DOHH2 (cell line): ENCODE measurements at regions not wholly inside any gene's neighbourhood (a gene's known extent, or its start where the extent isn't known, plus 50 kb on each side); places are given as distances from the start of the nearest gene placed in this dataset.

Source experiments
- CTCF ChIP-seq: fragments of 200-600 bp; sonication (generic); IDR thresholded peaks from one replicate; pipeline ENCODE4 v1.5.1; 2014; ENCODE audit warnings: antibody characterized with exemption, mild to moderate bottlenecking, low read depth, low read length; ENCODE audit not compliant: poor library complexity, severe bottlenecking
- EZH2phosphoT487 ChIP-seq: fragments of 200-600 bp; sonication (generic); IDR thresholded peaks from 2 replicates; pipeline ENCODE4 v1.6.1; 2017; ENCODE audit warnings: borderline replicate concordance, mild to moderate bottlenecking, antibody characterized with exemption, low read length, moderate library complexity, mixed read lengths

- TF ChIP-seq CTCF (no peak), EZH2phosphoT487 (no peak)
These were observed 1218.1 kb downstream of the ROBO2 start for GRCh38 chr3:78257951-78258530.
